SK-N-SH (cell line): ENCODE measurements at regions not wholly inside any gene's neighbourhood (a gene's known extent, or its start where the extent isn't known, plus 50 kb on each side); places are given as distances from the start of the nearest gene placed in this dataset.

Source experiments
- CTCF ChIP-seq: fragments of 200-600 bp; sonication (generic); IDR thresholded peaks from 2 replicates; pipeline ENCODE4 v1.6.1; 2017; ENCODE audit warnings: antibody characterized with exemption, mild to moderate bottlenecking, moderate library complexity
- EP300 ChIP-seq, 2 experiments: IDR thresholded peaks; 2 replicates each; pipeline versions ENCODE4 v1.4.0 to v1.6.1; 2012; ENCODE audit warnings: borderline replicate concordance in 1 of 2, low read depth in 1 of 2, low read length in 1 of 2
- NFIC ChIP-seq: IDR thresholded peaks from 2 replicates; pipeline ENCODE4 v1.4.0; 2012; ENCODE audit warnings: borderline replicate concordance
- RFX5 ChIP-seq: IDR thresholded peaks from 2 replicates; pipeline ENCODE4 v1.6.1; 2012; ENCODE audit warnings: mild to moderate bottlenecking, improper control_type of control experiment, low read length
- TAF1 ChIP-seq: IDR thresholded peaks from 2 replicates; pipeline ENCODE4 v1.6.1; 2012; ENCODE audit warnings: low read depth, mild to moderate bottlenecking, low read length, moderate library complexity, borderline replicate concordance
- TEAD4 ChIP-seq: IDR thresholded peaks from 2 replicates; pipeline ENCODE4 v1.4.0; 2012; ENCODE audit warnings: mild to moderate bottlenecking, borderline replicate concordance; ENCODE audit not compliant: insufficient read depth

GRCh38 chr16:86777381-86777946 is 199.1 kb downstream of the FOXL1 start:
- TF ChIP-seq TEAD4 (no peak), NFIC (no peak), EP300 (IDR thresholded peaks at IDR 0.05; ENCODE audit: borderline replicate concordance in 1 of 2, low read depth in 1 of 2, low read length in 1 of 2) (no peak), TAF1 (no peak), CTCF (no peak), RFX5 (no peak)
